ENCODE measurements at regions not wholly inside any gene's neighbourhood (a gene's known extent, or its start where the extent isn't known, plus 50 kb on each side); places are given as distances from the start of the nearest gene placed in this dataset.

DNA sequence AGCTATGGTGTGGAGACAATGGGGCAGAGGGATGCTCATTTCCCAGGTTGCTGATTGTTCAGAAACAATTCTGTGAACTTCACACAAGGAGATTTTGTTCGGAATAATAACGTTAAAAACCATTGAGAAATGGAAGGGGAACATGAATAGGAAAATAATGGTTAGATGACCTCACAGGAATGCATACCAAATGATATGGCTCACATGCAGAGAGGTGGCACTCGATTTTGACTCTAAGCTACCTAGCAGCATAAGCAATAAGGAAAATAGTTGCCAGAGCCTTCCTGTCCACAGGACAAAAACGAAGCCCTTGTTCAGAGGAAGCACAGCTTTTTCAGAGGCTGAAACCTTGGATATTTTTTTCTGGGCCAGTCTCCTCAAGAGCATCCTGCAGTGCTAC, 293.1 kb downstream of the ZEB1 start:
- Histone ChIP-seq H3K27me3 (no peaks in the 10 kb centered on the region), H4K20me1 (ENCODE audit: insufficient read depth, poor library complexity, severe bottlenecking) (no peaks in the 10 kb centered on the region), H3K4me1 (ENCODE audit: insufficient read depth) (no peaks in the 10 kb centered on the region), H3K27ac (no peak overlapping the region), H3K9me2 (replicated peaks; ENCODE audit: insufficient read depth) (no peaks in the 10 kb centered on the region), H3K79me2 (no peaks in the 10 kb centered on the region), H3K4me3 (no peak overlapping the region), H2AFZ (no peak overlapping the region), H3K36me3 (replicated peaks; ENCODE audit: insufficient read depth, low read depth) (no peaks in the 10 kb centered on the region), H3K4me2 (no peak overlapping the region), H3K9me3 (ENCODE audit: low read depth) (no peaks in the 10 kb centered on the region)
- WGBS (ENCODE audit: low lambda C conversion rate, missing lambda C conversion rate), result 82% methylated on average over 4 of the region's 4 CpGs
- no peak for DNase-seq (ENCODE audit: low spot score)
- TF ChIP-seq EZH2phosphoT487 (IDR thresholded peaks at IDR 0.05; ENCODE audit: low read depth, severe bottlenecking, unreplicated experiment) (no peak), EZH2 (IDR thresholded peaks at IDR 0.05; ENCODE audit: borderline replicate concordance) (no peak)
- TF ChIP-seq, protein P1, sequence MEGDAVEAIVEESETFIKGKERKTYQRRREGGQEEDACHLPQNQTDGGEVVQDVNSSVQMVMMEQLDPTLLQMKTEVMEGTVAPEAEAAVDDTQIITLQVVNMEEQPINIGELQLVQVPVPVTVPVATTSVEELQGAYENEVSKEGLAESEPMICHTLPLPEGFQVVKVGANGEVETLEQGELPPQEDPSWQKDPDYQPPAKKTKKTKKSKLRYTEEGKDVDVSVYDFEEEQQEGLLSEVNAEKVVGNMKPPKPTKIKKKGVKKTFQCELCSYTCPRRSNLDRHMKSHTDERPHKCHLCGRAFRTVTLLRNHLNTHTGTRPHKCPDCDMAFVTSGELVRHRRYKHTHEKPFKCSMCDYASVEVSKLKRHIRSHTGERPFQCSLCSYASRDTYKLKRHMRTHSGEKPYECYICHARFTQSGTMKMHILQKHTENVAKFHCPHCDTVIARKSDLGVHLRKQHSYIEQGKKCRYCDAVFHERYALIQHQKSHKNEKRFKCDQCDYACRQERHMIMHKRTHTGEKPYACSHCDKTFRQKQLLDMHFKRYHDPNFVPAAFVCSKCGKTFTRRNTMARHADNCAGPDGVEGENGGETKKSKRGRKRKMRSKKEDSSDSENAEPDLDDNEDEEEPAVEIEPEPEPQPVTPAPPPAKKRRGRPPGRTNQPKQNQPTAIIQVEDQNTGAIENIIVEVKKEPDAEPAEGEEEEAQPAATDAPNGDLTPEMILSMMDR (IDR thresholded peaks at IDR 0.05; ENCODE audit: poor library complexity), result no peak

DNA sequence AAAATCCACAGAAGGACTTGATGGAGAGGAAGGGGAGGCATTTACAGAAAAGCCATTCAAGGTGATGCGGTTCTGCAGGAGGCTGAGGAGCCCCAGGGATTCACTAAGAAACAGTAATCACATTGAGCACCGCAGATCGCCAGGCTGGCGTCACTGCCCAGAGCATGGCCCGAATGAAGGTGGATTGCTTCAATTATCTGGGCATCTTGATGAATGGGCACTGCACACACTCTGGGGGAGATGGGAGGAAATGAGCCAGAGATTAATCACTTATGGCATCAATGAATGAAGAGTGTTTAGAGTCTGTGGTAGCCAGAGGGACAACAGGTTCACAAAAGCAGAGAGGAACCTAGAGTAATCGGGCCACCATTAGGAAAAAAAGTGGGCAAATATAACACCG, 292.1 kb downstream of the ZEB1 start:
- no peak for TF ChIP-seq EZH2 (IDR thresholded peaks at IDR 0.05; ENCODE audit: borderline replicate concordance)
- Histone ChIP-seq H4K20me1 (ENCODE audit: insufficient read depth, poor library complexity, severe bottlenecking) (no peaks in the 10 kb centered on the region), H3K4me2 (no peak overlapping the region), H3K9me2 (replicated peaks; ENCODE audit: insufficient read depth) (no peaks in the 10 kb centered on the region), H3K4me3 (no peak overlapping the region), H3K79me2 (no peaks in the 10 kb centered on the region), H3K9me3 (ENCODE audit: low read depth) (no peaks in the 10 kb centered on the region), H2AFZ (no peak overlapping the region), H3K36me3 (replicated peaks; ENCODE audit: insufficient read depth, low read depth) (no peaks in the 10 kb centered on the region), H3K4me1 (ENCODE audit: insufficient read depth) (no peaks in the 10 kb centered on the region), H3K27me3 (no peaks in the 10 kb centered on the region), H3K27ac (no peak overlapping the region)
- no peak for DNase-seq (ENCODE audit: low spot score)
- WGBS (ENCODE audit: low lambda C conversion rate, missing lambda C conversion rate), result 93% methylated on average over 7 of the region's 7 CpGs

DNA sequence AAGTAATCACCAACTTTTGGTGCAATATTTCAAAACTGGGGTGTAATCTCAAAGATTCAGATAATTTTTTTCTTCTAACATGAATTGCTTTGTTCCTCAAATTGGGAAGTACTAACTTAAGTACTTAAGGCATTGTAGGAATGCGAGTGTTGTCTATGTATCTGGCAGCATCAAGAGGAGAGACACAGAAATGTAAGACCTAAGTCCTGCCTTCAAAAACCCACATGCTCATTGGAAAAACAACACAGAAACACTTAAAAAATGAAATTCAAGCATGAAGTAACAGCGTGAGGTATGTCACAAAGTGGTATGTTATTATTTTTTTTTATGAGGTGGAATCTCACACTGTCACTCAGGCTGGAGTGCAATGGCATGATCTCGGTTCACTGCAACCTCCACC, 288.5 kb downstream of the ZEB1 start:
- H3K27me3 ChIP-seq, result no peaks in the 10 kb centered on the region
- H3K79me2 ChIP-seq, result no peaks in the 10 kb centered on the region
- WGBS (ENCODE audit: low lambda C conversion rate, missing lambda C conversion rate), result 82% methylated on average over 3 of the region's 3 CpGs
- no peaks in the 10 kb centered on the region for H4K20me1 ChIP-seq (ENCODE audit: insufficient read depth, poor library complexity, severe bottlenecking)
- H3K4me2 ChIP-seq, result no peak overlapping the region
- TF ChIP-seq, protein P1 (IDR thresholded peaks at IDR 0.05; ENCODE audit: poor library complexity), result no peak
- TF ChIP-seq EZH2 (IDR thresholded peaks at IDR 0.05; ENCODE audit: borderline replicate concordance) (no peak), EZH2phosphoT487 (IDR thresholded peaks at IDR 0.05; ENCODE audit: low read depth, severe bottlenecking, unreplicated experiment) (no peak)
- H3K4me3 ChIP-seq, result no peak overlapping the region
- H3K36me3 ChIP-seq (replicated peaks; ENCODE audit: insufficient read depth, low read depth), result no peaks in the 10 kb centered on the region
- no peak overlapping the region for H2AFZ ChIP-seq
- DNase-seq (ENCODE audit: low spot score), result no peak
- H3K9me2 ChIP-seq (replicated peaks; ENCODE audit: insufficient read depth), result no peaks in the 10 kb centered on the region
- H3K27ac ChIP-seq, result no peak overlapping the region
- peaks cover 7% of the 10 kb centered on the region for H3K4me1 ChIP-seq (ENCODE audit: insufficient read depth)
- no peaks in the 10 kb centered on the region for H3K9me3 ChIP-seq (ENCODE audit: low read depth)

DNA sequence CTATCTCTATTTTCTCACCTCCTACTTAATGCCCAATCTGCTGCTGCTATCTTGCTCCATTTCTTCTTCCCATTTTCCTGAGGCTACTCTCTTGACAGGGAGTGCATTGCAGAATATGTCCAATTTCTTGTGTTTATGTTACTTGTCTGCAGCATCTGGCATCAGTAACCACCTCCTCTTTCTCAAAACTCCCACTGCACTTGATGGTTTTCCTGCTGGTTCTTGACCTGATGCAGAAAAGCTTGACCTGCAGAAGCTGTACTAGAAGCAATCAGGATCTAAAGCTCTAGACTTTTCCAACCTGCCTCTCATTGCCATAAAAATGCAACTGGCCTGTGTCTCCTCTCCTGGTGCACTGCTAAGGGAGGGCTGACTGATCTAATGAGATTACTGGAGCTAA, 287.8 kb downstream of the ZEB1 start:
- H3K79me2 ChIP-seq, result no peaks in the 10 kb centered on the region
- no peaks in the 10 kb centered on the region for H3K9me2 ChIP-seq (replicated peaks; ENCODE audit: insufficient read depth)
- no peak overlapping the region for H3K4me2 ChIP-seq
- no peak for DNase-seq (ENCODE audit: low spot score)
- H2AFZ ChIP-seq, result no peak overlapping the region
- H3K27ac ChIP-seq, result no peak overlapping the region
- no peaks in the 10 kb centered on the region for H3K27me3 ChIP-seq
- no peaks in the 10 kb centered on the region for H4K20me1 ChIP-seq (ENCODE audit: insufficient read depth, poor library complexity, severe bottlenecking)
- H3K4me3 ChIP-seq, result no peak overlapping the region
- H3K4me1 ChIP-seq (ENCODE audit: insufficient read depth), result peaks cover 9% of the 10 kb centered on the region
- no peak for TF ChIP-seq EZH2 (IDR thresholded peaks at IDR 0.05; ENCODE audit: borderline replicate concordance)
- no peak for TF ChIP-seq EZH2phosphoT487 (IDR thresholded peaks at IDR 0.05; ENCODE audit: low read depth, severe bottlenecking, unreplicated experiment)
- TF ChIP-seq, protein P1 (IDR thresholded peaks at IDR 0.05; ENCODE audit: poor library complexity), result no peak
- no peaks in the 10 kb centered on the region for H3K36me3 ChIP-seq (replicated peaks; ENCODE audit: insufficient read depth, low read depth)
- no peaks in the 10 kb centered on the region for H3K9me3 ChIP-seq (ENCODE audit: low read depth)

All from hepatocyte (in vitro differentiated cells).